ENCODE measurements at regions not wholly inside any gene's neighbourhood (a gene's known extent, or its start where the extent isn't known, plus 50 kb on each side); places are given as distances from the start of the nearest gene placed in this dataset.

- Histone ChIP-seq H3K27ac (no peak overlapping the region), H3K27me3 (no peaks in the 10 kb centered on the region), H3K36me3 (no peaks in the 10 kb centered on the region), H3K9me3 (no peaks in the 10 kb centered on the region), H3K4me3 (no peak overlapping the region), H3K4me1 (no peaks in the 10 kb centered on the region)
- DNase-seq: no peak
- WGBS, 2 donors: 45 to 64% methylated on average over 5 of the region's 5 CpGs
- intact Hi-C loops (cut with DNase I): no loop called here
- TF ChIP-seq CTCF (IDR thresholded peaks at IDR 0.05): no peak
- TF ChIP-seq POLR2A (IDR thresholded peaks at IDR 0.05): no peak
Measured at GRCh38 chr6:50276771-50277261, 227.1 kb upstream of the DEFB112 start.

DNA sequence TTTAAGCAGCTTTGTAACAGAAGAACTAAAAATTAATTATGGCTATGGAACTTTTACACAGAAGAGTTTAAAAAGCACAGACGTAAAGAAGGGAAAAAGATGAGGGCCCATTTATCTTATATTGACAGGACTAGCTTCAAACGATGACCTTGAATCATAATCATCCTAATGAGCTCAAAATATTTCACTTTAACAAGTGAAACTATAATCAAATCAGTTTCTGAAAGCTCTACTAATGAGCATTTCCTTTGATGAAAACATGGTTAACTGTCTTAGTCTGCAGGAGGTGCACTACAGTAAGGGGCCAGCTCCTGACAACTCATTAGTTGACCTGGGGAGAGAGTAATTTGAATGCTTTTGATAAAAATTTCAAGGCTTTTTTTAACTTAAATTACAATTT lies 228.0 kb upstream of the DEFB112 start:
- Histone ChIP-seq H3K36me3 (no peaks in the 10 kb centered on the region), H3K4me3 (no peak overlapping the region), H3K27me3 (no peaks in the 10 kb centered on the region), H3K9me3 (no peaks in the 10 kb centered on the region), H3K27ac (no peak overlapping the region), H3K4me1 (no peaks in the 10 kb centered on the region)
- 36 to 40% methylated on average over 2 of the region's 2 CpGs for WGBS, 2 donors
- TF ChIP-seq CTCF (IDR thresholded peaks at IDR 0.05): no peak
- no peak for TF ChIP-seq POLR2A (IDR thresholded peaks at IDR 0.05)
- intact Hi-C loops (cut with DNase I): no loop called here
- DNase-seq: no peak

GRCh38 chr6:50278663-50279062 lies 228.9 kb upstream of the DEFB112 start:
- no peaks in the 10 kb centered on the region for H3K9me3 ChIP-seq
- TF ChIP-seq POLR2A (IDR thresholded peaks at IDR 0.05): no peak
- no peak for TF ChIP-seq CTCF (IDR thresholded peaks at IDR 0.05)
- no peaks in the 10 kb centered on the region for H3K4me1 ChIP-seq
- H3K27me3 ChIP-seq: no peaks in the 10 kb centered on the region
- H3K4me3 ChIP-seq: no peak overlapping the region
- intact Hi-C loops (cut with DNase I): no loop called here
- WGBS, 2 donors: 8 to 22% methylated on average over 2 of the region's 2 CpGs
- DNase-seq: no peak
- H3K27ac ChIP-seq: no peak overlapping the region
- H3K36me3 ChIP-seq: no peaks in the 10 kb centered on the region

DNA sequence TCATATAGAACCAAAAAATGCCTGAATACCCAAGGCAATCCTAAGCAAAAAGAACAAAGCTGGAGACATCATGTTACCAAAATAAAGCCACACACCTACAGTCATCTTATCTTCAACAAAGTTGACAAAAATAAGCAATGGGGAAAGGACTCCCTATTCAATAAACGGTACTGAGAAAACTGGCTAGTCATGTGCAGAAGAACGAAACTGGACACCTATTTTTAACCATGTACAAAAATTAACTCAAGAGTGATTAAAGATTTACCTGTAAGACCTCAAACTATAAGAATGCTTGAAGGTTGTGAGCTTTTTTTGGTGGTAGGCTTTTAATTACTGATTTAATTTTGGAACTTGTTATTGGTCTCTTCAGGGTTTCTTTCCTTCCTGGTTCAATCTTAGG lies 236.0 kb upstream of the DEFB112 start:
- H3K4me1 ChIP-seq: no peaks in the 10 kb centered on the region
- DNase-seq: no peak
- no peaks in the 10 kb centered on the region for H3K9me3 ChIP-seq
- intact Hi-C loops (cut with DNase I): no loop called here
- TF ChIP-seq CTCF (IDR thresholded peaks at IDR 0.05) (no peak), POLR2A (IDR thresholded peaks at IDR 0.05) (no peak)
- H3K27ac ChIP-seq: no peak overlapping the region
- no peak overlapping the region for H3K4me3 ChIP-seq
- 52 to 62% methylated on average over 2 of the region's 2 CpGs for WGBS, 2 donors
- H3K27me3 ChIP-seq: no peaks in the 10 kb centered on the region
- no peaks in the 10 kb centered on the region for H3K36me3 ChIP-seq

DNA sequence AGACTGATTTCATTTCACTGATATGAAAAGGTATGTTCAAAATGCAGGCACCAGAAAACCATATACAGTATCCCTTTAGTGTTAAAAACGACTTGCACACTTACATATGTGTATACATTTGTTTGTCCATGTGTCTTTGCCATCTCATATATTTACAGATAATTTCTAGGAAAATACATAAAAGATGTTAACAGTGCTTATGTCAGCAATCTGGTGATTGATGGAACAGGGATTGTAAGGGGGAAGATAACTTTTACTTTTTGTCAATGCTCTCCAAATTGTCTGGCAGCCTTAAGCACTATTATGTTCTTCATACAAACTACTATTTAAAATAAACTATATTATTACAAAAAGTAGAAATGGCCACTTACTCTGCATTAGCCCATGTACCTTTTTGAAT lies 238.5 kb upstream of the DEFB112 start:
- Histone ChIP-seq H3K27me3 (no peaks in the 10 kb centered on the region), H3K36me3 (no peaks in the 10 kb centered on the region), H3K4me1 (no peaks in the 10 kb centered on the region), H3K4me3 (no peak overlapping the region), H3K27ac (no peak overlapping the region), H3K9me3 (no peaks in the 10 kb centered on the region)
- 8 to 16% methylated on average over 1 of the region's 1 CpG for WGBS, 2 donors
- DNase-seq: no peak
- TF ChIP-seq POLR2A (IDR thresholded peaks at IDR 0.05) (no peak), CTCF (IDR thresholded peaks at IDR 0.05) (no peak)
- intact Hi-C loops (cut with DNase I): no loop called here

Data from esophagus squamous epithelium (tissue), 5 donors.